ENCODE measurements at regions not wholly inside any gene's neighbourhood (a gene's known extent, or its start where the extent isn't known, plus 50 kb on each side); places are given as distances from the start of the nearest gene placed in this dataset.

DNA sequence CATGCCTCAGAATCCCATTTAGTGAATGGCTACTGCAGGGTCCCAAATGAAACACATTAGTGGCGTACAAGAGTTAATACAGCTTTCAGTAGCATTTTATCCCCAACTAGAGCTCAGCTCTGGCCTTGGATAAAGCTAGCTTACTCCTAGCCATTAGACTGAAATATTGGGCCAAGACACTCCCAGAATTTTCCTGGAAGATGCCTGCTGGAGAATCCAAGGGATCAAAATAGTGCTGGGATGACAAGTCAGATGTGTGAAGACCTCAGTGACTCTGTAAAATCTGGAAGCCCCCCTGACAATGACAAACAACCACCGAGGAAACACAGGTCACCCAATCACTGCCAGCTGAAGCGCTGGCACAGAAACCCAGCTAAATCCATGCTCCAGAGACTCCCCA lies 303.1 kb upstream of the SORL1-AS1 start:
- TF ChIP-seq CTCF (IDR thresholded peaks at IDR 0.05 in 2 of 3, conservative IDR thresholded peaks at IDR 0.05 in 1 of 3; ENCODE audit: borderline replicate concordance in 1 of 3, insufficient read depth in 1 of 3, low read depth in 2 of 3, low read length in 2 of 3): no peak
- TF ChIP-seq TCF7L2 (IDR thresholded peaks at IDR 0.05; ENCODE audit: borderline replicate concordance, extremely low read depth, insufficient read depth, insufficient read length): no peak
- TF ChIP-seq SP1 (IDR thresholded peaks at IDR 0.05; ENCODE audit: low read depth): no peak
- TF ChIP-seq POLR2A (IDR thresholded peaks at IDR 0.05; ENCODE audit: borderline replicate concordance, extremely low read depth, insufficient read depth, insufficient read length): no peak
- TF ChIP-seq, protein P1, sequence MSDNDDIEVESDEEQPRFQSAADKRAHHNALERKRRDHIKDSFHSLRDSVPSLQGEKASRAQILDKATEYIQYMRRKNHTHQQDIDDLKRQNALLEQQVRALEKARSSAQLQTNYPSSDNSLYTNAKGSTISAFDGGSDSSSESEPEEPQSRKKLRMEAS (IDR thresholded peaks at IDR 0.05): no peak
- TF ChIP-seq REST (IDR thresholded peaks at IDR 0.05; ENCODE audit: low read depth): no peak
- TF ChIP-seq JUND (IDR thresholded peaks at IDR 0.05): no peak
- no peak for TF ChIP-seq EGR1 (IDR thresholded peaks at IDR 0.05; ENCODE audit: low read depth)
- no peak for TF ChIP-seq YY1 (IDR thresholded peaks at IDR 0.05; ENCODE audit: extremely low read depth, insufficient replicate concordance, low read depth, low read length)
- no peak for TF ChIP-seq CEBPB (IDR thresholded peaks at IDR 0.05; ENCODE audit: low read depth)
- no peak for TF ChIP-seq SIN3A (IDR thresholded peaks at IDR 0.05; ENCODE audit: low read depth)
- no peak for TF ChIP-seq ZBTB33 (IDR thresholded peaks at IDR 0.05; ENCODE audit: extremely low read depth, insufficient replicate concordance, low read length)
- no peak for TF ChIP-seq ZNF274 (IDR thresholded peaks at IDR 0.05; ENCODE audit: low read depth, low read length)
- TF ChIP-seq EZH2 (IDR thresholded peaks at IDR 0.05): no peak

Data from HCT116 (cell line).